AG04450 (cell line): ENCODE measurements at regions not wholly inside any gene's neighbourhood (a gene's known extent, or its start where the extent isn't known, plus 50 kb on each side); places are given as distances from the start of the nearest gene placed in this dataset.

ENCODE experiments used
- CTCF ChIA-PET: fragments of 300-600, 350-600 bp; formaldehyde crosslinking; extraction: SDS; loops from one replicate; lab custom pipeline; 2022; ENCODE audit warnings: antibody characterized with exemption, inconsistent platforms; lab: Charles Lee
- POLR2A ChIA-PET: fragments of 350-600 bp; formaldehyde crosslinking; extraction: SDS; loops from one replicate; lab custom pipeline; 2021; ENCODE audit warnings: antibody characterized with exemption, inconsistent platforms; lab: Yijun Ruan, JAX
- DNase-seq: peaks from one replicate; pipeline ENCODE4 v3.0.0-alpha.2; 2011; ENCODE audit warnings: low read depth, low spot score
- H3K27ac ChIP-seq: one replicate; pipeline ENCODE4 v1.5.1; 2012; ENCODE audit warnings: low read depth, low read length, control low read depth
- H3K27me3 ChIP-seq: one replicate; pipeline ENCODE4 v1.6.0; 2012; ENCODE audit warnings: low read length; ENCODE audit not compliant: control insufficient read depth, insufficient read depth
- H3K4me3 ChIP-seq: 2 replicates; pipeline ENCODE4 v1.5.1; 2011; ENCODE audit warnings: mild to moderate bottlenecking, low read depth, low read length, control low read depth
- H3K9me3 ChIP-seq: 2 replicates; pipeline ENCODE4 v1.5.1; 2012; ENCODE audit warnings: low read length; ENCODE audit not compliant: control insufficient read depth, insufficient read depth
- CTCF ChIP-seq: IDR thresholded peaks from 2 replicates; pipeline ENCODE4 v1.5.1; 2011; ENCODE audit warnings: low read depth, low read length, control low read depth, inconsistent platforms

GRCh38 chr16:49936791-49937190 lies 80.9 kb upstream of the ZNF423 start:
- no peak overlapping the region for H3K27ac ChIP-seq
- H3K4me3 ChIP-seq = no peak overlapping the region
- no peak for DNase-seq
- POLR2A ChIA-PET = no interaction called here
- no peaks in the 10 kb centered on the region for H3K27me3 ChIP-seq
- no peaks in the 10 kb centered on the region for H3K9me3 ChIP-seq
- CTCF ChIA-PET = no interaction called here
- TF ChIP-seq CTCF = no peak

- H3K9me3 ChIP-seq = no peaks in the 10 kb centered on the region
- H3K4me3 ChIP-seq = no peak overlapping the region
- ChIA-PET POLR2A (no interaction called here), CTCF (interaction anchor here (0.5 kb wide), 1 partner anchor 61 kb away, joined by 3 read pairs; no protein-coding TSS in a partner anchor)
- H3K27me3 ChIP-seq = no peaks in the 10 kb centered on the region
- DNase-seq = no peak
- H3K27ac ChIP-seq = no peak overlapping the region
- no peak for TF ChIP-seq CTCF
Measured at GRCh38 chr16:49937886-49938285, 82.0 kb upstream of the ZNF423 start.

- H3K9me3 ChIP-seq = no peaks in the 10 kb centered on the region
- TF ChIP-seq CTCF = no peak
- H3K27ac ChIP-seq = no peak overlapping the region
- no peak overlapping the region for H3K4me3 ChIP-seq
- H3K27me3 ChIP-seq = no peaks in the 10 kb centered on the region
- no peak for DNase-seq
- ChIA-PET POLR2A (no interaction called here), CTCF (interaction anchor here (0.6 kb wide), 1 partner anchor 64 kb away, joined by 3 read pairs; no protein-coding TSS in a partner anchor)
Measured at GRCh38 chr16:49939495-49939894, 83.6 kb upstream of the ZNF423 start.

GRCh38 chr16:49940464-49941224 lies 84.4 kb upstream of the CNEP1R1 start:
- Histone ChIP-seq H3K4me3 (no peak overlapping the region), H3K27ac (no peak overlapping the region), H3K9me3 (no peaks in the 10 kb centered on the region), H3K27me3 (no peaks in the 10 kb centered on the region)
- no peak for DNase-seq
- POLR2A ChIA-PET = no interaction called here
- CTCF ChIA-PET = no interaction called here
- TF ChIP-seq CTCF = no peak

- POLR2A ChIA-PET = no interaction called here
- no peak for TF ChIP-seq CTCF
- Histone ChIP-seq H3K4me3 (no peak overlapping the region), H3K9me3 (no peaks in the 10 kb centered on the region), H3K27me3 (no peaks in the 10 kb centered on the region), H3K27ac (no peak overlapping the region)
- DNase-seq = no peak
- CTCF ChIA-PET = interaction anchor here (0.9 kb wide), 1 partner anchor 14 kb away, joined by 3 read pairs; no protein-coding TSS in a partner anchor
Measured at GRCh38 chr16:49944221-49944620, 80.8 kb upstream of the CNEP1R1 start.
